ENCODE measurements at regions not wholly inside any gene's neighbourhood (a gene's known extent, or its start where the extent isn't known, plus 50 kb on each side); places are given as distances from the start of the nearest gene placed in this dataset.

DNA sequence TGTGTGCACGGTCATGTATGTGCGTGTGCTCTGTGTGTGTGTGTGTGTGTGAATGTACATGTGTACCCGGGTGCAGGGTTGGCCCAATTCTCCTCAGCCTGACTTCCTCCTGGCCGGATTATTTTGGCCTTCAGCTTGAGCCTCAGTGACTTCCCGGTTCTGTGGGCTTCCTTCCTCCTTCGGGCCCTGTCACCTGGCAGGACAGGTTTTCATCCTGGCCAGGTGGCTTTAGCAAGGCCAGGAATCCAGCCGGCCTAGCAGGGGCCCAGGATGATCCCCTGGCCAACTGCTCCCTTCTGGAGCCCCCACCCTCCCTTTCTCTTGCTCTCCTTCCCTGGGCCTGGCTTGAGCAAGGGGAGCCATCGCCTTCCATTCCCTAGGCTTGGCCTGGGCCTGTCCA lies 140.5 kb downstream of the INHBB start:
- Histone ChIP-seq H4K20me1 (ENCODE audit: insufficient read depth, low read length) (no peaks in the 10 kb centered on the region), H3K27me3 (ENCODE audit: insufficient read depth, low read length) (peaks cover 6% of the 10 kb centered on the region), H3K79me2 (ENCODE audit: insufficient read depth, low read length) (no peaks in the 10 kb centered on the region), H3K4me1 (ENCODE audit: insufficient read depth, low read length) (no peaks in the 10 kb centered on the region), H3K27ac (ENCODE audit: low read depth, low read length) (no peak overlapping the region), H3K4me3 (ENCODE audit: insufficient read depth, low read length) (no peak overlapping the region), H2AFZ (ENCODE audit: low read length) (no peak overlapping the region), H3K9me3 (ENCODE audit: low read depth, low read length) (no peaks in the 10 kb centered on the region), H3K36me3 (ENCODE audit: insufficient read depth, low read length) (no peaks in the 10 kb centered on the region), H3K4me2 (ENCODE audit: insufficient read depth, low read length) (no peak overlapping the region)
- peak; percentile 22 for DNase-seq (ENCODE audit: insufficient read length, low spot score, missing footprints)
- TF ChIP-seq, protein P1, sequence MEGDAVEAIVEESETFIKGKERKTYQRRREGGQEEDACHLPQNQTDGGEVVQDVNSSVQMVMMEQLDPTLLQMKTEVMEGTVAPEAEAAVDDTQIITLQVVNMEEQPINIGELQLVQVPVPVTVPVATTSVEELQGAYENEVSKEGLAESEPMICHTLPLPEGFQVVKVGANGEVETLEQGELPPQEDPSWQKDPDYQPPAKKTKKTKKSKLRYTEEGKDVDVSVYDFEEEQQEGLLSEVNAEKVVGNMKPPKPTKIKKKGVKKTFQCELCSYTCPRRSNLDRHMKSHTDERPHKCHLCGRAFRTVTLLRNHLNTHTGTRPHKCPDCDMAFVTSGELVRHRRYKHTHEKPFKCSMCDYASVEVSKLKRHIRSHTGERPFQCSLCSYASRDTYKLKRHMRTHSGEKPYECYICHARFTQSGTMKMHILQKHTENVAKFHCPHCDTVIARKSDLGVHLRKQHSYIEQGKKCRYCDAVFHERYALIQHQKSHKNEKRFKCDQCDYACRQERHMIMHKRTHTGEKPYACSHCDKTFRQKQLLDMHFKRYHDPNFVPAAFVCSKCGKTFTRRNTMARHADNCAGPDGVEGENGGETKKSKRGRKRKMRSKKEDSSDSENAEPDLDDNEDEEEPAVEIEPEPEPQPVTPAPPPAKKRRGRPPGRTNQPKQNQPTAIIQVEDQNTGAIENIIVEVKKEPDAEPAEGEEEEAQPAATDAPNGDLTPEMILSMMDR (IDR thresholded peaks at IDR 0.05; ENCODE audit: extremely low read depth, low read depth, low read length), result no peak

DNA sequence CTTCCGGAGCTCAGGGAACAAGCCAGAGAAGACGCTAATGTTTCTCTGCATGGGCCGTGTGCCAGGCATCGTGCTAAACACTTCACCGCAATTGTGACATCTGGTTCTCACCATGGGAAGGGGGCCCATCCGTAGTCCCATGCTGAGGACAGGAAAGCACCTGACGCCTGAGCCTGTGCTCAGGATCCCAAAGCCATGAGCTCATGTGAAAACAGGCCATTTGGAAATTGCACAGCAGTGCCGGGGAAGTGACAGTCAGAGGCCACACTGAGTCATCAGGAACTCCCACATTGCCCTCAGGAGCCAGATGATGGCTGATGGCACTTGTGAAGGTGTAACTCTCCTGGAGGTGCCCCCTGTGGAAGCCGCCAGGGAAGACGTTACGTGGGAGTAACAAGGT lies 141.0 kb downstream of the INHBB start:
- TF ChIP-seq, protein P1 (IDR thresholded peaks at IDR 0.05; ENCODE audit: extremely low read depth, low read depth, low read length), result no peak
- Histone ChIP-seq H3K27me3 (ENCODE audit: insufficient read depth, low read length) (peaks cover 6% of the 10 kb centered on the region), H3K36me3 (ENCODE audit: insufficient read depth, low read length) (no peaks in the 10 kb centered on the region), H3K27ac (ENCODE audit: low read depth, low read length) (no peak overlapping the region), H3K79me2 (ENCODE audit: insufficient read depth, low read length) (no peaks in the 10 kb centered on the region), H2AFZ (ENCODE audit: low read length) (no peak overlapping the region), H3K4me1 (ENCODE audit: insufficient read depth, low read length) (no peaks in the 10 kb centered on the region), H3K4me2 (ENCODE audit: insufficient read depth, low read length) (no peak overlapping the region), H4K20me1 (ENCODE audit: insufficient read depth, low read length) (no peaks in the 10 kb centered on the region), H3K9me3 (ENCODE audit: low read depth, low read length) (no peaks in the 10 kb centered on the region), H3K4me3 (ENCODE audit: insufficient read depth, low read length) (no peak overlapping the region)
- DNase-seq (ENCODE audit: insufficient read length, low spot score, missing footprints), result peak; percentile 53

DNA sequence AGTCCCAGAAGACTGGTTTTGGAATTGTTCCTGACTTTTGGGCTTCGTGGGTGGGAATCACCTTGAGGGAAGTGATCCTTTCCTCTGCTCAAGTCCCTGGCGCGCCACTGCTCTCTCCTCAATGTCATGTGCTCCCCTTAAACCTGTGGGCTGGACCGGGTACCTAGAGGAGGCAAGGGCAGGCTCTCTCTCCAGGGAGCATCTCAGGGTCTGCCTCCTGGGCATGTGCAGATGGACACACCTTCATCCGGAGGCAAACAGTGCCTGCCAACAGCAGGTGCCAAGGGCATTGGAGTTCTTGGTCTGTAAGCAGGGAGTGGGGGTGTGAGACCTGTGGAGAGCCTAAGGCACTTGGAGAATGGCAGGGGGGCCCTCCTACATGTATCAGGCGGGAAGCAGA lies 142.6 kb downstream of the INHBB start:
- Histone ChIP-seq H3K4me3 (ENCODE audit: insufficient read depth, low read length) (no peak overlapping the region), H3K9me3 (ENCODE audit: low read depth, low read length) (no peaks in the 10 kb centered on the region), H3K27ac (ENCODE audit: low read depth, low read length) (no peak overlapping the region), H3K36me3 (ENCODE audit: insufficient read depth, low read length) (no peaks in the 10 kb centered on the region), H2AFZ (ENCODE audit: low read length) (no peak overlapping the region), H3K27me3 (ENCODE audit: insufficient read depth, low read length) (peaks cover 8% of the 10 kb centered on the region), H4K20me1 (ENCODE audit: insufficient read depth, low read length) (no peaks in the 10 kb centered on the region), H3K4me2 (ENCODE audit: insufficient read depth, low read length) (no peak overlapping the region), H3K79me2 (ENCODE audit: insufficient read depth, low read length) (no peaks in the 10 kb centered on the region), H3K4me1 (ENCODE audit: insufficient read depth, low read length) (no peaks in the 10 kb centered on the region)
- TF ChIP-seq, protein P1 (IDR thresholded peaks at IDR 0.05; ENCODE audit: extremely low read depth, low read depth, low read length), result no peak
- DNase-seq (ENCODE audit: insufficient read length, low spot score, missing footprints), result peak; percentile 8

DNA sequence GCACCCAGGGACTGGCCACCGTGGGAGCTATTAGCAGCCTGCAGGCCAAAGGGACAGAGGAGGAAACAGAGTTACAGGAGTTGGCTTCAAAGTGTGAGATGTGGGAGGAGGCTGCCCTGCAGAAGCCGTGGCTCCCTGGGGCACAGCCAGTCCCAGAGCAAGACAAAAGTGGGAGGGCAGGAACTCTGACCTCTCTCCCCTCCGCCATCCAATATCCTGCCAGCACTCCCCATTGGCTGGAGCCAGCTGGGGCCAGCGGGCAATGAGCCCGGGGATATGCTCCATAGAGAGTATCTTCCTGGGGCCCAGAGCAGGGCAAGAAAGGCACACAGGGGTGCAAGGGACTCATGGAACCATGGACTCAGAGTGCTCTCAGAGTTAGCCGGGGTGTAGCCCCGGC lies 143.1 kb downstream of the INHBB start:
- Histone ChIP-seq H4K20me1 (ENCODE audit: insufficient read depth, low read length) (no peaks in the 10 kb centered on the region), H3K4me1 (ENCODE audit: insufficient read depth, low read length) (no peaks in the 10 kb centered on the region), H3K36me3 (ENCODE audit: insufficient read depth, low read length) (no peaks in the 10 kb centered on the region), H3K79me2 (ENCODE audit: insufficient read depth, low read length) (no peaks in the 10 kb centered on the region), H3K4me2 (ENCODE audit: insufficient read depth, low read length) (no peak overlapping the region), H2AFZ (ENCODE audit: low read length) (no peak overlapping the region), H3K27ac (ENCODE audit: low read depth, low read length) (no peak overlapping the region), H3K9me3 (ENCODE audit: low read depth, low read length) (no peaks in the 10 kb centered on the region), H3K4me3 (ENCODE audit: insufficient read depth, low read length) (no peak overlapping the region), H3K27me3 (ENCODE audit: insufficient read depth, low read length) (peaks cover 6% of the 10 kb centered on the region)
- TF ChIP-seq, protein P1 (IDR thresholded peaks at IDR 0.05; ENCODE audit: extremely low read depth, low read depth, low read length), result no peak
- DNase-seq (ENCODE audit: insufficient read length, low spot score, missing footprints), result no peak
